ENCODE measurements at regions not wholly inside any gene's neighbourhood (a gene's known extent, or its start where the extent isn't known, plus 50 kb on each side); places are given as distances from the start of the nearest gene placed in this dataset.

DNA sequence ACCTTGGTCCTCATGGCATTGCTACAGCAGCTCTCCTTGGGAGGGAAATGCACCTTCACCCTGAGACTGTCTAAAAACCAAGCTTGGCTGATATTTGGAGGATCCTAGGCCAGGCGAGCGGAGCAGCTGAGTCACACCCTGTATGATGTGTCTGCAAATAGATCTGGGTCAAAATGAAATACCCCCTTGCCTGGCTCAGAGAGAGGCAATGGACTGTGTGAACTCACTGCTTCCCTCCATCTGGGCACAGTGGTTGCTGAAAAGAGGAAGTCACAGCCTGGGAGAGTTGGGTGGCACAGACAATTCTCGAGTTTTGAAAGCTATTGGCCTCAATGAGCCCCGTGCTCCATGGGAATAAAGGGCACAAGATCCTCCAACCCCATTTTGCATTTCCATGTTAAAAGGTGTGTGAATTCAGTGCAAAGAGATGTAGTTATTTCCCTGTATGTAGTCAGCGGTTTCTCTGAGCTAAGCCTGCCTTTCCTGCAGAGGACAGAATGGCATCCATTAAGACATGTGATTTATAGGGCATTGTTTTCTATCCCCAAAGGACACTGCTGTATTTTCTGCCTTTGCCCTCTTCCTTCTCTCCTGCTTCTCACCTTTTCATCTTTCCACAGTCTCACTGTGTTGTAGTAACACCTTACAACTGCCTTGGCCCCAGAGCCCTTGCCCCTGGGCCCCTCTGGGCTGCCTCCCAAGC lies 177.2 kb downstream of the GADD45G start:
- Mint-ChIP-seq H3K4me1 (ENCODE audit: low read depth) (no peaks in the 10 kb centered on the region), H3K4me3 (no peak overlapping the region), H3K27me3 (no peaks in the 10 kb centered on the region), H3K36me3 (ENCODE audit: low read depth) (no peaks in the 10 kb centered on the region), H3K9me3 (peaks cover under 1% of the 10 kb centered on the region), H3K27ac (no peak overlapping the region)
- H3K4me1 ChIP-seq (ENCODE audit: insufficient read depth, low read length) = no peaks in the 10 kb centered on the region
- peaks cover 0 to 5% of the 10 kb centered on the region in 2 experiments for H3K27me3 ChIP-seq (ENCODE audit: control insufficient read depth in 1 of 2, insufficient read depth in 2 of 2, low read length in 2 of 2)
- ATAC-seq (ENCODE audit: poor library complexity) = no peak
- H3K9me3 ChIP-seq (ENCODE audit: control insufficient read depth in 1 of 2, insufficient read depth in 1 of 2, low read length in 2 of 2) = no peaks in the 10 kb centered on the region
- H3K27ac ChIP-seq (ENCODE audit: low read depth in 1 of 2, low read length in 2 of 2) = no peak overlapping the region
- no peak overlapping the region for H3K4me3 ChIP-seq (ENCODE audit: low read length)
- ChIA-PET CTCF (no interaction called here), POLR2A (no interaction called here)
- H3K36me3 ChIP-seq (ENCODE audit: insufficient read depth, low read length) = no peaks in the 10 kb centered on the region
- intact Hi-C loops (cut with DNase I, micrococcal nuclease) = no loop called here
- peak in 3 of 14 experiments; percentile 3 to 43 (median 42) for DNase-seq
- TF ChIP-seq, protein P1, sequence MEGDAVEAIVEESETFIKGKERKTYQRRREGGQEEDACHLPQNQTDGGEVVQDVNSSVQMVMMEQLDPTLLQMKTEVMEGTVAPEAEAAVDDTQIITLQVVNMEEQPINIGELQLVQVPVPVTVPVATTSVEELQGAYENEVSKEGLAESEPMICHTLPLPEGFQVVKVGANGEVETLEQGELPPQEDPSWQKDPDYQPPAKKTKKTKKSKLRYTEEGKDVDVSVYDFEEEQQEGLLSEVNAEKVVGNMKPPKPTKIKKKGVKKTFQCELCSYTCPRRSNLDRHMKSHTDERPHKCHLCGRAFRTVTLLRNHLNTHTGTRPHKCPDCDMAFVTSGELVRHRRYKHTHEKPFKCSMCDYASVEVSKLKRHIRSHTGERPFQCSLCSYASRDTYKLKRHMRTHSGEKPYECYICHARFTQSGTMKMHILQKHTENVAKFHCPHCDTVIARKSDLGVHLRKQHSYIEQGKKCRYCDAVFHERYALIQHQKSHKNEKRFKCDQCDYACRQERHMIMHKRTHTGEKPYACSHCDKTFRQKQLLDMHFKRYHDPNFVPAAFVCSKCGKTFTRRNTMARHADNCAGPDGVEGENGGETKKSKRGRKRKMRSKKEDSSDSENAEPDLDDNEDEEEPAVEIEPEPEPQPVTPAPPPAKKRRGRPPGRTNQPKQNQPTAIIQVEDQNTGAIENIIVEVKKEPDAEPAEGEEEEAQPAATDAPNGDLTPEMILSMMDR (IDR thresholded peaks at IDR 0.05) = no peak

DNA sequence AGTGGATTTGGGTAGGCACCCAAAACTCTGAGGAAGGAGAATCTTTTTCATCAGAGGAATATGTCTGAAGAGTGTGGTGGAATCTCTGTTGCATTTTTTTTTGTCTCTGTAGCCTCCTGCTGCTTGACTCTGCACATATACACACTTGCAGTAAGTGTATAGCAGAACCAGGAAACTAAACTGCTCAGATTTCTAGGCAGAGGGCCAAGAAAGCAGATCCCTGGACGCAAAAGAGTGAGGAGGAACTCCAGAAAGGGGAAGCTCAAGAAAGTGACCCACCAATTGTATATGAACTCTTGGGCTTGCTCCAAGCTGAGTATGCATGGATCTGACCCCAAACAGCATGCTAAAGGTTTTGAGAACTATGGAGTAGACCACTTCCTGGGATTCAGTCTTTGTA lies 181.8 kb downstream of the GADD45G start:
- peaks cover 2% of the 10 kb centered on the region for H3K9me3 Mint-ChIP-seq
- no peak overlapping the region for H3K27ac ChIP-seq (ENCODE audit: low read depth in 1 of 2, low read length in 2 of 2)
- ChIA-PET CTCF (no interaction called here), POLR2A (no interaction called here)
- no peaks in the 10 kb centered on the region for H3K9me3 ChIP-seq (ENCODE audit: control insufficient read depth in 1 of 2, insufficient read depth in 1 of 2, low read length in 2 of 2)
- H3K4me1 ChIP-seq (ENCODE audit: insufficient read depth, low read length) = no peaks in the 10 kb centered on the region
- H3K4me3 ChIP-seq (ENCODE audit: low read length) = no peak overlapping the region
- no peaks in the 10 kb centered on the region for H3K36me3 ChIP-seq (ENCODE audit: insufficient read depth, low read length)
- intact Hi-C loops (cut with DNase I, micrococcal nuclease) = no loop called here
- TF ChIP-seq, protein P1 (IDR thresholded peaks at IDR 0.05) = no peak
- H3K27ac Mint-ChIP-seq = no peak overlapping the region
- DNase-seq (peak in 3 of 14 experiments; percentile 3 to 29 (median 19)), ATAC-seq (ENCODE audit: poor library complexity) (no peak)
- H3K27me3 ChIP-seq (ENCODE audit: control insufficient read depth in 1 of 2, insufficient read depth in 2 of 2, low read length in 2 of 2) = peaks cover 0 to 5% of the 10 kb centered on the region in 2 experiments
- no peaks in the 10 kb centered on the region for H3K4me1 Mint-ChIP-seq (ENCODE audit: low read depth)
- no peaks in the 10 kb centered on the region for H3K36me3 Mint-ChIP-seq (ENCODE audit: low read depth)
- no peaks in the 10 kb centered on the region for H3K27me3 Mint-ChIP-seq
- H3K4me3 Mint-ChIP-seq = no peak overlapping the region

DNA sequence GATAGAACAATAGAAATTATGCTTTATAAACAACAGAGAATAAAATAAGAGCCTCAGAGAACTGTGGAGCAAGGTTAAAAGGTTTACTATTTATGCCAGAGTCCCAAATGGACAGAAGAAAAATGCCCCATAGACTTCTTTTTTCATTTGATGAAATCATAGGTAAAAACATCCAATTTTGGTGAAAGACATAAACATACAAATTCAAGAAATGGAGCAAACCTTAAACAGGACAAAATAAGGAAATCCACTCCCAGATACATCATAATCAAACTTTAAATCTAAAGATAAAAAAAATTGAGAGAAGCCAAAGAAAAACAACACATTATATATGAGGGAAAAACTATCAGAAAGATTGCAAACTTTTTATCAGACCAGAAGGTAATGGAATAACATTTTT lies 182.8 kb downstream of the GADD45G start:
- no peak for DNase-seq
- TF ChIP-seq, protein P1 (IDR thresholded peaks at IDR 0.05) = no peak
- intact Hi-C loops (cut with DNase I, micrococcal nuclease) = no loop called here
- Histone ChIP-seq H3K27ac (ENCODE audit: low read depth in 1 of 2, low read length in 2 of 2) (no peak overlapping the region), H3K27me3 (ENCODE audit: control insufficient read depth in 1 of 2, insufficient read depth in 2 of 2, low read length in 2 of 2) (peaks cover 0 to 5% of the 10 kb centered on the region in 2 experiments), H3K4me1 (ENCODE audit: insufficient read depth, low read length) (no peaks in the 10 kb centered on the region), H3K4me3 (ENCODE audit: low read length) (no peak overlapping the region), H3K9me3 (ENCODE audit: control insufficient read depth in 1 of 2, insufficient read depth in 1 of 2, low read length in 2 of 2) (no peaks in the 10 kb centered on the region), H3K36me3 (ENCODE audit: insufficient read depth, low read length) (no peaks in the 10 kb centered on the region)
- H3K4me3 Mint-ChIP-seq = no peak overlapping the region
- no peaks in the 10 kb centered on the region for H3K36me3 Mint-ChIP-seq (ENCODE audit: low read depth)
- no peaks in the 10 kb centered on the region for H3K27me3 Mint-ChIP-seq
- H3K4me1 Mint-ChIP-seq (ENCODE audit: low read depth) = no peaks in the 10 kb centered on the region
- ChIA-PET POLR2A (no interaction called here), CTCF (no interaction called here)
- no peak for ATAC-seq (ENCODE audit: poor library complexity)
- no peak overlapping the region for H3K27ac Mint-ChIP-seq
- H3K9me3 Mint-ChIP-seq = peaks cover 2% of the 10 kb centered on the region

Measured in CD4-positive, alpha-beta T cell (primary cell).